ENCODE measurements at regions not wholly inside any gene's neighbourhood (a gene's known extent, or its start where the extent isn't known, plus 50 kb on each side); places are given as distances from the start of the nearest gene placed in this dataset.

DNA sequence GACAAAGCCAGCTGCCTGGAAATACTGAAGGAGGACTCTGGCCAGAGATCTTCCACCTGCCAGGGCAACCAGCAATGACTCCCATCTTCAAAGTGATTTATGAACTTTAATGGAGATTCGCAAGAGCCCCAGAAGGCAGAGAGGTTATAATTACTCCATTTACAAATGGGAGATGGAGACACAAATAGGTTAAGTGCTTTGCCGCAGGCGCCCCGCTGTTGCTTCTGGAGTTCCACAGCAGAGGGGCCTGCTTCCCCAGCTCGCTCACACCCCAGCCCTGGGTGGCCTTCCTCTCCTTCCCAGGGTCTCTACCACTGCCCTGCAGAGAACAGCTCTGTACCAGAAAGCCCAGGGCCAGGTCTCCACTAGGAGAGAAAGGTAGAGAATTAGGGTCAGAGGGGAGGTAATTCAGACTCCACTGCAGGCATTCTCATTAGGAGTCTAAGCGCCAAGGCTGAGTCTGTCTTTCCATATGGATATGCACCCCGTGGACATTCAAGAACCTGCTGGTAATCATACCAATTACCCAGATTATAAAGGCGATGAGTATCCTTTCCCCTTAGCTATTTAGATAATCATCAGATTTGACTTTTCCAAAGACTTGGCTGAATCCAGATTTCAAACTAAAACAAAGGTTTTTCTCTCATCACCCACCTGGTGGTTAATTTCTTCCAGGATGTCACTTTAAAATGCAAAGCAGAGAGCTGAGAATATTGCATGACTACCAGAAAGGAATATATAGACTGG is 157.6 kb upstream of the TUT7 start:
- H2AFZ ChIP-seq (ENCODE audit: low read depth), result no peak overlapping the region
- WGBS (ENCODE audit: low lambda C conversion rate), result 64% methylated on average over 7 of the region's 8 CpGs
- no peak overlapping the region for H3K4me3 ChIP-seq (ENCODE audit: low read depth in 2 of 2, low read length in 1 of 2)
- no peaks in the 10 kb centered on the region for H3K27me3 ChIP-seq (ENCODE audit: insufficient read depth)
- H3K4me1 ChIP-seq (ENCODE audit: control insufficient read depth in 1 of 2, insufficient read depth in 2 of 2, low read depth in 1 of 2, low read length in 1 of 2), result peaks cover 0 to 8% of the 10 kb centered on the region in 2 experiments; a peak in 2 of 4 replicates
- peak; percentile 83 for DNase-seq
- no peaks in the 10 kb centered on the region for H3K79me2 ChIP-seq (ENCODE audit: insufficient read depth)
- H3K9me3 ChIP-seq, result no peaks in the 10 kb centered on the region
- no peaks in the 10 kb centered on the region for H4K20me1 ChIP-seq (ENCODE audit: insufficient read depth)
- peak; percentile 27; the same call in 1 of the 2 replicates for TF ChIP-seq RCOR1 (IDR thresholded peaks at IDR 0.05; ENCODE audit: low read length)
- no peak for TF ChIP-seq RFX5 (IDR thresholded peaks at IDR 0.05; ENCODE audit: low read length)
- peak in 1 of 2 experiments; percentile 81; a peak in 1 of 4 replicates for TF ChIP-seq EP300 (IDR thresholded peaks at IDR 0.05; ENCODE audit: borderline replicate concordance in 1 of 2, low read depth in 1 of 2, low read length in 1 of 2)
- peak; percentile 53 for TF ChIP-seq GATA2 (CRISPR knock-in tag; IDR thresholded peaks at IDR 0.05)
- H3K4me2 ChIP-seq, result no peak overlapping the region
- H3K9ac ChIP-seq, result no peak overlapping the region
- ChIA-PET CTCF (interaction anchor here (0.9 to 1.4 kb wide), 5 partner anchors 24 to 812 kb away, joined by 3 to 5 read pairs (median 3); no protein-coding TSS in a partner anchor), POLR2A (no interaction called here)
- H3K36me3 ChIP-seq (replicated peaks in 1 of 2; ENCODE audit: control insufficient read depth in 1 of 2, insufficient read depth in 2 of 2, low read length in 1 of 2), result no peaks in the 10 kb centered on the region
- no peaks in the 10 kb centered on the region for H3F3A ChIP-seq (replicated peaks; ENCODE audit: insufficient read depth)
- H3K27ac ChIP-seq (ENCODE audit: low read depth in 2 of 2, low read length in 1 of 2), result peak overlapping the region in 1 of 2 experiments; percentile 86; a peak in 2 of 4 replicates
- H3K9me2 ChIP-seq, result no peaks in the 10 kb centered on the region

DNA sequence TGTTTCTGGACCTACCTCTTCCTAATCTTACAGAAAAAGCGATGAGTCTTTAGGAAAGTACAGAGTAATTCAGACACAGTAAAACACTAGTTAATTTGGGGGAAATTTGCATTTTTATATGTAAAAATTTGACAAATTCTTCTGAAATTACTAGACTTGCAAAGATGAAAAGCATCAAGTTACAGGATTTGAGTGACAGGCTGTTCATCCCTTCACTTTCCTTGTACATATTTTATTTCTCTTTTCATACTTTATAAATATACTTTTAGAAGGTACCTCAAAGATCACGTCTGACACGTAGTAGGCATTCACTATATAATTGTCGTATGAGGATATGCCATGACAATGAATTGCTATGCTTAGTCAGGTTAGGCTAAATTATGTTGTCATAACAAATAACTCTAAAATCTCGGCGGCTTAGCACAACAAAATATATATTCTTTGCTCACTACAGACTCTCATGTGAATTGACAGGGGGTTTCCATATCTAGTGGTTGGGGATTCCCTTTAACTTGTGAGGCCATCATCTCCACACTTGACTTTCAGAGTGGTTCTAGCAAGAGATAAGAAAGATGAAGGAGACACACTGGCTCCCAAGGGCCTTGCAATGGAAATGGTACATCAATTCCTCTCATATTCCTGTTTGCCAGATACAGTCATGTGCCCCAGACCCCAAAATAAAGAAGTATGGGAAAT is 154.1 kb upstream of the TUT7 start:
- Histone ChIP-seq H3K36me3 (replicated peaks in 1 of 2; ENCODE audit: control insufficient read depth in 1 of 2, insufficient read depth in 2 of 2, low read length in 1 of 2) (no peaks in the 10 kb centered on the region), H3K9ac (no peak overlapping the region), H3K27me3 (ENCODE audit: insufficient read depth) (no peaks in the 10 kb centered on the region), H3F3A (replicated peaks; ENCODE audit: insufficient read depth) (no peaks in the 10 kb centered on the region), H2AFZ (ENCODE audit: low read depth) (no peak overlapping the region), H3K4me3 (ENCODE audit: low read depth in 2 of 2, low read length in 1 of 2) (no peak overlapping the region), H3K9me3 (no peaks in the 10 kb centered on the region), H4K20me1 (ENCODE audit: insufficient read depth) (no peaks in the 10 kb centered on the region), H3K9me2 (no peaks in the 10 kb centered on the region), H3K4me1 (ENCODE audit: control insufficient read depth in 1 of 2, insufficient read depth in 2 of 2, low read depth in 1 of 2, low read length in 1 of 2) (peaks cover 0 to 7% of the 10 kb centered on the region in 2 experiments; a peak in 2 of 4 replicates), H3K4me2 (no peak overlapping the region), H3K79me2 (ENCODE audit: insufficient read depth) (no peaks in the 10 kb centered on the region), H3K27ac (ENCODE audit: low read depth in 2 of 2, low read length in 1 of 2) (no peak overlapping the region)
- ChIA-PET POLR2A (no interaction called here), CTCF (interaction anchor here (0.6 to 1.2 kb wide), 2 partner anchors 94 kb away, joined by 3 to 4 read pairs; no protein-coding TSS in a partner anchor)
- TF ChIP-seq POLR2AphosphoS5 (IDR thresholded peaks at IDR 0.05; ENCODE audit: low read depth, low read length) (no peak), CHD2 (IDR thresholded peaks at IDR 0.05; ENCODE audit: low read length, partially characterized antibody) (no peak), FOSL2 (IDR thresholded peaks at IDR 0.05; ENCODE audit: borderline replicate concordance, low read depth) (no peak), YY1 (IDR thresholded peaks at IDR 0.05; ENCODE audit: low read depth) (no peak), TAF1 (IDR thresholded peaks at IDR 0.05; ENCODE audit: borderline replicate concordance, low read depth, low read length) (no peak), JUND (IDR thresholded peaks at IDR 0.05) (no peak)
- TF ChIP-seq, protein P1, sequence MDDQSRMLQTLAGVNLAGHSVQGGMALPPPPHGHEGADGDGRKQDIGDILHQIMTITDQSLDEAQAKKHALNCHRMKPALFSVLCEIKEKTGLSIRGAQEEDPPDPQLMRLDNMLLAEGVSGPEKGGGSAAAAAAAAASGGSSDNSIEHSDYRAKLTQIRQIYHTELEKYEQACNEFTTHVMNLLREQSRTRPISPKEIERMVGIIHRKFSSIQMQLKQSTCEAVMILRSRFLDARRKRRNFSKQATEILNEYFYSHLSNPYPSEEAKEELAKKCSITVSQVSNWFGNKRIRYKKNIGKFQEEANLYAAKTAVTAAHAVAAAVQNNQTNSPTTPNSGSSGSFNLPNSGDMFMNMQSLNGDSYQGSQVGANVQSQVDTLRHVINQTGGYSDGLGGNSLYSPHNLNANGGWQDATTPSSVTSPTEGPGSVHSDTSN (IDR thresholded peaks at IDR 0.05), result no peak
- WGBS (ENCODE audit: low lambda C conversion rate), result 75% methylated on average over 6 of the region's 6 CpGs
- DNase-seq, result no peak

Data from SK-N-SH (cell line).